GM23338 (cell line): ENCODE measurements at regions not wholly inside any gene's neighbourhood (a gene's known extent, or its start where the extent isn't known, plus 50 kb on each side); places are given as distances from the start of the nearest gene placed in this dataset.

Experiments
- EZH2 ChIP-seq: fragments of 200-600 bp; sonication (generic); IDR thresholded peaks from one replicate; pipeline ENCODE4 v1.8.0; 2017; ENCODE audit warnings: antibody characterized with exemption, mild to moderate bottlenecking, low read depth; ENCODE audit not compliant: unreplicated experiment
- EZH2phosphoT487 ChIP-seq: fragments of 200-600 bp; sonication (generic); IDR thresholded peaks from one replicate; pipeline ENCODE4 v1.8.1; 2018; ENCODE audit warnings: antibody characterized with exemption; ENCODE audit not compliant: unreplicated experiment
- JUNB ChIP-seq: IDR thresholded peaks from one replicate; pipeline ENCODE4 v1.6.1; 2016; ENCODE audit warnings: antibody characterized with exemption; ENCODE audit not compliant: unreplicated experiment
- POLR2AphosphoS5 ChIP-seq: IDR thresholded peaks from 2 replicates; pipeline ENCODE4 v1.6.1; 2016; ENCODE audit warnings: antibody characterized with exemption, low read depth
- ZNF331 ChIP-seq: fragments of 250-450 bp; sonication (Bioruptor Pico); IDR thresholded peaks from 2 replicates; pipeline ENCODE4 v1.5.0; 2020; ENCODE audit warnings: low read depth, mild to moderate bottlenecking, moderate library complexity
- TF ChIP-seq, protein P1 (sequence below), 2 experiments: fragments of 200-600 bp in 1 of 2; sonication (generic) in 1 of 2; conservative IDR thresholded peaks; 2 replicates each; pipeline versions ENCODE4 v1.5.1 to v1.6.1; 2016 to 2017; ENCODE audit warnings: antibody characterized with exemption in 2 of 2, low read depth in 2 of 2, mild to moderate bottlenecking in 2 of 2, moderate library complexity in 1 of 2
- TF ChIP-seq, protein P2 (sequence below): IDR thresholded peaks from 2 replicates; pipeline ENCODE4 v1.6.1; 2016; ENCODE audit warnings: antibody characterized with exemption
- TF ChIP-seq, protein P3 (sequence below): IDR thresholded peaks from one replicate; pipeline ENCODE4 v1.6.1; 2018; ENCODE audit warnings: antibody characterized with exemption; ENCODE audit not compliant: unreplicated experiment

DNA sequence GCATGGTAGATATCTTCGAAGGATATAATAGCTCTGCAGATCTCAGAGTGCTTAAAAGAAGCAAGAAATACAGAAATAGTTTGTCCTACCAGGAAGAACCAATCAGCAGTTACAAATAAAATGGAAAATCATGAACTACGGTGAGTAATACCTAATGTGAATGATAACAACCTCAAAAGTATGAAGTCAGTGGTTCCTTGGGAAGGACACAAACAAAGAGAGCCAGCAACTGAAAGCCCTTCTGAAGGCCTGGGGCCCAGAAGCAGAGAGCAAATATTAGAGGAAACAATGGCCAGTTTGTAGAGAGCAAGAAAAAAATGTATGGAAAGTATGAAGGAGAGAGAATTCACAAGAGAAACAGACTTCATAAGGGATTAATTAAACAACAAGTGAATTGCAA lies 226.8 kb upstream of the CHST9 start:
- TF ChIP-seq, protein P1, sequence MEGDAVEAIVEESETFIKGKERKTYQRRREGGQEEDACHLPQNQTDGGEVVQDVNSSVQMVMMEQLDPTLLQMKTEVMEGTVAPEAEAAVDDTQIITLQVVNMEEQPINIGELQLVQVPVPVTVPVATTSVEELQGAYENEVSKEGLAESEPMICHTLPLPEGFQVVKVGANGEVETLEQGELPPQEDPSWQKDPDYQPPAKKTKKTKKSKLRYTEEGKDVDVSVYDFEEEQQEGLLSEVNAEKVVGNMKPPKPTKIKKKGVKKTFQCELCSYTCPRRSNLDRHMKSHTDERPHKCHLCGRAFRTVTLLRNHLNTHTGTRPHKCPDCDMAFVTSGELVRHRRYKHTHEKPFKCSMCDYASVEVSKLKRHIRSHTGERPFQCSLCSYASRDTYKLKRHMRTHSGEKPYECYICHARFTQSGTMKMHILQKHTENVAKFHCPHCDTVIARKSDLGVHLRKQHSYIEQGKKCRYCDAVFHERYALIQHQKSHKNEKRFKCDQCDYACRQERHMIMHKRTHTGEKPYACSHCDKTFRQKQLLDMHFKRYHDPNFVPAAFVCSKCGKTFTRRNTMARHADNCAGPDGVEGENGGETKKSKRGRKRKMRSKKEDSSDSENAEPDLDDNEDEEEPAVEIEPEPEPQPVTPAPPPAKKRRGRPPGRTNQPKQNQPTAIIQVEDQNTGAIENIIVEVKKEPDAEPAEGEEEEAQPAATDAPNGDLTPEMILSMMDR (conservative IDR thresholded peaks at IDR 0.05; ENCODE audit: low read depth in 2 of 2): no peak
- TF ChIP-seq, protein P2, sequence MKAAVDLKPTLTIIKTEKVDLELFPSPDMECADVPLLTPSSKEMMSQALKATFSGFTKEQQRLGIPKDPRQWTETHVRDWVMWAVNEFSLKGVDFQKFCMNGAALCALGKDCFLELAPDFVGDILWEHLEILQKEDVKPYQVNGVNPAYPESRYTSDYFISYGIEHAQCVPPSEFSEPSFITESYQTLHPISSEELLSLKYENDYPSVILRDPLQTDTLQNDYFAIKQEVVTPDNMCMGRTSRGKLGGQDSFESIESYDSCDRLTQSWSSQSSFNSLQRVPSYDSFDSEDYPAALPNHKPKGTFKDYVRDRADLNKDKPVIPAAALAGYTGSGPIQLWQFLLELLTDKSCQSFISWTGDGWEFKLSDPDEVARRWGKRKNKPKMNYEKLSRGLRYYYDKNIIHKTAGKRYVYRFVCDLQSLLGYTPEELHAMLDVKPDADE: no peak
- no peak for TF ChIP-seq EZH2phosphoT487
- no peak for TF ChIP-seq JUNB
- TF ChIP-seq, protein P3, sequence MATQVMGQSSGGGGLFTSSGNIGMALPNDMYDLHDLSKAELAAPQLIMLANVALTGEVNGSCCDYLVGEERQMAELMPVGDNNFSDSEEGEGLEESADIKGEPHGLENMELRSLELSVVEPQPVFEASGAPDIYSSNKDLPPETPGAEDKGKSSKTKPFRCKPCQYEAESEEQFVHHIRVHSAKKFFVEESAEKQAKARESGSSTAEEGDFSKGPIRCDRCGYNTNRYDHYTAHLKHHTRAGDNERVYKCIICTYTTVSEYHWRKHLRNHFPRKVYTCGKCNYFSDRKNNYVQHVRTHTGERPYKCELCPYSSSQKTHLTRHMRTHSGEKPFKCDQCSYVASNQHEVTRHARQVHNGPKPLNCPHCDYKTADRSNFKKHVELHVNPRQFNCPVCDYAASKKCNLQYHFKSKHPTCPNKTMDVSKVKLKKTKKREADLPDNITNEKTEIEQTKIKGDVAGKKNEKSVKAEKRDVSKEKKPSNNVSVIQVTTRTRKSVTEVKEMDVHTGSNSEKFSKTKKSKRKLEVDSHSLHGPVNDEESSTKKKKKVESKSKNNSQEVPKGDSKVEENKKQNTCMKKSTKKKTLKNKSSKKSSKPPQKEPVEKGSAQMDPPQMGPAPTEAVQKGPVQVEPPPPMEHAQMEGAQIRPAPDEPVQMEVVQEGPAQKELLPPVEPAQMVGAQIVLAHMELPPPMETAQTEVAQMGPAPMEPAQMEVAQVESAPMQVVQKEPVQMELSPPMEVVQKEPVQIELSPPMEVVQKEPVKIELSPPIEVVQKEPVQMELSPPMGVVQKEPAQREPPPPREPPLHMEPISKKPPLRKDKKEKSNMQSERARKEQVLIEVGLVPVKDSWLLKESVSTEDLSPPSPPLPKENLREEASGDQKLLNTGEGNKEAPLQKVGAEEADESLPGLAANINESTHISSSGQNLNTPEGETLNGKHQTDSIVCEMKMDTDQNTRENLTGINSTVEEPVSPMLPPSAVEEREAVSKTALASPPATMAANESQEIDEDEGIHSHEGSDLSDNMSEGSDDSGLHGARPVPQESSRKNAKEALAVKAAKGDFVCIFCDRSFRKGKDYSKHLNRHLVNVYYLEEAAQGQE: no peak
- no peak for TF ChIP-seq EZH2
- no peak for TF ChIP-seq POLR2AphosphoS5
- no peak for TF ChIP-seq ZNF331
